IPS DF 19.7 (cell line): ENCODE measurements at regions not wholly inside any gene's neighbourhood (a gene's known extent, or its start where the extent isn't known, plus 50 kb on each side); places are given as distances from the start of the nearest gene placed in this dataset.

ENCODE experiments used
- DNase-seq: peaks from one replicate; pipeline ENCODE4 v3.0.0-alpha.2; 2013; ENCODE audit warnings: low read depth, low spot score

GRCh38 chr5:124383693-124384092, 362.7 kb downstream of the ZNF608 start:
- DNase-seq: no peak

GRCh38 chr5:124377386-124377785, 369.1 kb downstream of the ZNF608 start:
- no peak for DNase-seq

GRCh38 chr5:124373883-124374282, 372.6 kb downstream of the ZNF608 start:
- no peak for DNase-seq

GRCh38 chr5:124372457-124372856, 374.0 kb downstream of the ZNF608 start:
- no peak for DNase-seq

GRCh38 chr5:124371111-124371706, 375.2 kb downstream of the ZNF608 start:
- DNase-seq: no peak

- no peak for DNase-seq
These were observed 375.8 kb downstream of the ZNF608 start for GRCh38 chr5:124370601-124371000.

- DNase-seq: no peak
These were observed 381.1 kb downstream of the ZNF608 start for GRCh38 chr5:124365361-124365801.

- no peak for DNase-seq
These were observed 390.5 kb downstream of the ZNF608 start for GRCh38 chr5:124355928-124356327.

GRCh38 chr5:124353016-124353415, 393.4 kb downstream of the ZNF608 start:
- DNase-seq: no peak

- no peak for DNase-seq
These were observed 394.1 kb downstream of the ZNF608 start for GRCh38 chr5:124352312-124352711.

- DNase-seq: no peak
These were observed 396.5 kb downstream of the ZNF608 start for GRCh38 chr5:124349931-124350330.

GRCh38 chr5:124343451-124343867, 403.0 kb downstream of the ZNF608 start:
- DNase-seq: no peak

GRCh38 chr5:124342986-124343385, 403.5 kb downstream of the ZNF608 start:
- no peak for DNase-seq

- DNase-seq: no peak
These were observed 403.9 kb downstream of the ZNF608 start for GRCh38 chr5:124342584-124342983.

- DNase-seq: no peak
These were observed 404.4 kb downstream of the ZNF608 start for GRCh38 chr5:124342027-124342471.

GRCh38 chr5:124341066-124341858, 405.2 kb downstream of the ZNF608 start:
- no peak for DNase-seq

- no peak for DNase-seq
These were observed 408.4 kb downstream of the ZNF608 start for GRCh38 chr5:124337996-124338395.

GRCh38 chr5:124333298-124333979, 413.0 kb downstream of the ZNF608 start:
- no peak for DNase-seq

- DNase-seq: no peak
These were observed 414.2 kb downstream of the ZNF608 start for GRCh38 chr5:124332273-124332672.

- no peak for DNase-seq
These were observed 415.7 kb downstream of the ZNF608 start for GRCh38 chr5:124330595-124331220.

GRCh38 chr5:124328201-124328600, 418.2 kb downstream of the ZNF608 start:
- no peak for DNase-seq

- DNase-seq: no peak
These were observed 427.8 kb downstream of the ZNF608 start for GRCh38 chr5:124318661-124319060.
